GM12878 (cell line): ENCODE measurements at regions not wholly inside any gene's neighbourhood (a gene's known extent, or its start where the extent isn't known, plus 50 kb on each side); places are given as distances from the start of the nearest gene placed in this dataset.

Source experiments
- ATAC-seq: fragments of 200-7000 bp; cut with Tn5 transposase; 3 replicates; pipeline ENCODE4 v1.9.1; 2020; ENCODE audit warnings: mild to moderate bottlenecking, moderate library complexity
- BruUV-seq: library from RNA; stranded (reverse); fragments of 400-500 nt; replicated peaks from 2 replicates; lab custom pipeline; 2021; lab: Mats Ljungman, UMichigan
- CTCF ChIA-PET: fragments of 300-600 bp; sonication (Branson Sonifier 250); formaldehyde crosslinking; extraction: SDS; loops from one replicate; lab custom pipeline; 2021; ENCODE audit warnings: inconsistent platforms; lab: Yijun Ruan, JAX
- POLR2A ChIA-PET: fragments of 350-600 bp; formaldehyde crosslinking; extraction: SDS; loops from one replicate; lab custom pipeline; 2021; ENCODE audit warnings: inconsistent platforms; lab: Charles Lee
- RAD21 ChIA-PET: fragments of 300-600 bp; sonication (Branson Sonifier 250); formaldehyde crosslinking; loops from one replicate; lab custom pipeline; 2023; ENCODE audit warnings: antibody characterized with exemption; ENCODE audit not compliant: unreplicated experiment; lab: Charles Lee
- SMC1A ChIA-PET: fragments of 300-600 bp; sonication (Branson Sonifier 250); formaldehyde crosslinking; loops from one replicate; lab custom pipeline; 2023; ENCODE audit not compliant: unreplicated experiment, uncharacterized antibody; lab: Charles Lee
- DNase-seq: peaks from one replicate; pipeline ENCODE4 v3.0.0-alpha.2; 2011; ENCODE audit warnings: low read depth, low spot score
- FAIRE-seq: peaks from 3 replicates; lab custom pipeline; 2011; peaks lifted over from hg19 to GRCh38; lab: Jason Lieb, UNC
- H2AFZ ChIP-seq: 2 replicates; pipeline ENCODE4 v1.6.0; 2011; ENCODE audit warnings: low read depth, low read length, control low read depth; ENCODE audit not compliant: control insufficient read depth
- H3K27ac ChIP-seq: 2 replicates; pipeline ENCODE4 v1.5.1; 2011; ENCODE audit warnings: control low read depth; ENCODE audit not compliant: control insufficient read depth, insufficient read depth
- H3K27me3 ChIP-seq, 2 experiments: replicated peaks in 1 of 2; 2 replicates each; pipeline versions ENCODE4 v1.6.0 to v1.6.1; 2011; ENCODE audit warnings: low read length in 1 of 2; ENCODE audit not compliant: control insufficient read depth in 2 of 2, insufficient read depth in 2 of 2
- H3K36me3 ChIP-seq, 2 experiments: 2 replicates each; pipeline ENCODE4 v1.5.1; 2011; ENCODE audit warnings: low read length in 1 of 2; ENCODE audit not compliant: control insufficient read depth in 2 of 2, insufficient read depth in 2 of 2
- H3K4me1 ChIP-seq: 2 replicates; pipeline ENCODE4 v1.6.1; 2011; ENCODE audit warnings: mild to moderate bottlenecking, low read length, moderate library complexity, mixed read lengths; ENCODE audit not compliant: control insufficient read depth, insufficient read depth
- H3K4me2 ChIP-seq: 2 replicates; pipeline ENCODE4 v1.6.0; 2011; ENCODE audit warnings: control low read depth; ENCODE audit not compliant: control insufficient read depth, insufficient read depth
- H3K4me3 ChIP-seq: fragments of 200-600 bp; sonication (generic); 2 replicates; pipeline ENCODE4 v1.5.1; 2016
- H3K79me2 ChIP-seq: 2 replicates; pipeline ENCODE4 v1.6.0; 2011; ENCODE audit warnings: low read length; ENCODE audit not compliant: control insufficient read depth, insufficient read depth
- H3K9ac ChIP-seq: 2 replicates; pipeline ENCODE4 v1.8.0; 2011; ENCODE audit warnings: low read length, control low read depth, mixed read lengths; ENCODE audit not compliant: control insufficient read depth, insufficient read depth
- H3K9me3 ChIP-seq: replicated peaks from 3 replicates; pipeline ENCODE4 v1.5.1; 2011; ENCODE audit warnings: mild to moderate bottlenecking, low read length; ENCODE audit not compliant: control insufficient read depth, insufficient read depth
- H4K20me1 ChIP-seq: 2 replicates; pipeline ENCODE4 v1.6.0; 2011; ENCODE audit not compliant: control insufficient read depth, insufficient read depth
- BMI1 ChIP-seq: fragments of 450-650 bp; IDR thresholded peaks from 2 replicates; pipeline ENCODE4 v1.6.1; 2016; ENCODE audit warnings: mild to moderate bottlenecking, moderate library complexity, borderline replicate concordance
- CEBPB ChIP-seq, 2 experiments: fragments of 150-350 bp in 1 of 2; IDR thresholded peaks; 2 replicates each; pipeline ENCODE4 v1.6.1; 2012 to 2014; ENCODE audit warnings: low read depth in 2 of 2, low read length in 2 of 2, borderline replicate concordance in 1 of 2, inconsistent platforms in 1 of 2
- CHD1 ChIP-seq: IDR thresholded peaks from 2 replicates; pipeline ENCODE4 v1.6.1; 2012; ENCODE audit warnings: low read depth, low read length, improper control_type of control experiment
- CTCF ChIP-seq, 3 experiments: IDR thresholded peaks in 2 of 3; conservative IDR thresholded peaks in 1 of 3; 2 replicates each; pipeline ENCODE4 v1.5.1; 2011; ENCODE audit warnings: low read depth in 3 of 3, low read length in 3 of 3, mild to moderate bottlenecking in 3 of 3, control low read depth in 2 of 3, moderate library complexity in 2 of 3, inconsistent platforms in 1 of 3, mixed read lengths in 1 of 3; ENCODE audit not compliant: control insufficient read depth in 2 of 3, insufficient read depth in 1 of 3; ENCODE audit errors: extremely low read depth in 1 of 3
- EP300 ChIP-seq, 2 experiments: fragments of 150-350 bp in 1 of 2; IDR thresholded peaks; 2 replicates each; pipeline ENCODE4 v1.6.1; 2011 to 2012; ENCODE audit warnings: low read depth in 2 of 2, low read length in 2 of 2, borderline replicate concordance in 1 of 2, improper control_type of control experiment in 1 of 2, inconsistent platforms in 1 of 2; ENCODE audit not compliant: control insufficient read depth in 1 of 2
- HDGF ChIP-seq: fragments of 450-650 bp; IDR thresholded peaks from 2 replicates; pipeline ENCODE4 v1.6.1; 2016; ENCODE audit warnings: antibody characterized with exemption
- MTA3 ChIP-seq: IDR thresholded peaks from 2 replicates; pipeline ENCODE4 v1.6.1; 2012; ENCODE audit warnings: low read length, inconsistent platforms, borderline replicate concordance
- PAX8 ChIP-seq: fragments of 450-650 bp; IDR thresholded peaks from 2 replicates; pipeline ENCODE4 v1.6.1; 2017; ENCODE audit warnings: mild to moderate bottlenecking, moderate library complexity
- RAD21 ChIP-seq: IDR thresholded peaks from 2 replicates; pipeline ENCODE4 v1.6.1; 2011; ENCODE audit warnings: mild to moderate bottlenecking, low read depth, low read length, moderate library complexity; ENCODE audit not compliant: insufficient read depth
- SMC3 ChIP-seq: IDR thresholded peaks from 2 replicates; pipeline ENCODE4 v1.6.1; 2011; ENCODE audit warnings: low read length, improper control_type of control experiment, borderline replicate concordance
- SREBF1 ChIP-seq: IDR thresholded peaks from 2 replicates; pipeline ENCODE4 v1.6.1; 2012; ENCODE audit warnings: mild to moderate bottlenecking, low read length
- TBL1XR1 ChIP-seq: IDR thresholded peaks from 2 replicates; pipeline ENCODE4 v1.6.1; 2012; ENCODE audit warnings: low read depth, low read length, improper control_type of control experiment
- YY1 ChIP-seq: IDR thresholded peaks from 2 replicates; pipeline ENCODE4 v1.6.1; 2011; ENCODE audit warnings: low read depth, mild to moderate bottlenecking, low read length
- ZBTB33 ChIP-seq: fragments of 450-650 bp; IDR thresholded peaks from 2 replicates; pipeline ENCODE4 v1.6.1; 2017; ENCODE audit warnings: mild to moderate bottlenecking
- ZNF384 ChIP-seq: IDR thresholded peaks from 2 replicates; pipeline ENCODE4 v1.6.1; 2012; ENCODE audit warnings: low read depth, mild to moderate bottlenecking, low read length, improper control_type of control experiment, borderline replicate concordance
- WGBS: methylation state at CpG from one replicate; pipeline ENCODE4 v1.1.6; 2016; ENCODE audit warnings: low lambda C conversion rate; ENCODE audit not compliant: insufficient replicate concordance, insufficient coverage; ENCODE audit errors: missing lambda C conversion rate; 5-methylcytosine and 5-hydroxymethylcytosine counted together
- in situ Hi-C: fragments of 300-500 bp; cut with MboI; formaldehyde crosslinking; loops from 9 replicates; pipeline ENCODE4 v1.14.3; 2018; ENCODE audit warnings: mixed read lengths
- intact Hi-C: fragments of 100-400 bp; cut with micrococcal nuclease; formaldehyde crosslinking; loops from one replicate; pipeline ENCODE4 v1.14.2; 2022; ENCODE audit not compliant: unreplicated experiment

- RAD21 ChIA-PET, result interaction anchor here (0.5 to 3.2 kb wide), 11 partner anchors 15 to 177 kb away, joined by 3 to 13 read pairs (median 6); no protein-coding TSS in a partner anchor
- Histone ChIP-seq H3K4me3 (no peak overlapping the region), H3K9ac (no peak overlapping the region), H4K20me1 (no peaks in the 10 kb centered on the region; the same call in 1 of the 2 replicates), H3K27me3 (no peaks in the 10 kb centered on the region), H3K79me2 (no peaks in the 10 kb centered on the region), H3K9me3 (no peaks in the 10 kb centered on the region), H3K4me1 (peaks cover 3% of the 10 kb centered on the region), H3K36me3 (no peaks in the 10 kb centered on the region), H2AFZ (peak overlapping the region; percentile 44), H3K27ac (no peak overlapping the region), H3K4me2 (no peak overlapping the region)
- no TSS peak for BruUV-seq
- CTCF ChIA-PET, result interaction anchor here (0.5 to 3.7 kb wide), 22 partner anchors 7 to 178 kb away, joined by 3 to 41 read pairs (median 6); no protein-coding TSS in a partner anchor
- FAIRE-seq, result peak; percentile 75
- POLR2A ChIA-PET, result interaction anchor here (0.6 kb wide), 1 partner anchor 59 kb away, joined by 5 read pairs; no protein-coding TSS in a partner anchor
- 1% methylated on average over 13 of the region's 13 CpGs for WGBS
- SMC1A ChIA-PET, result interaction anchor here (0.6 to 3.3 kb wide), 10 partner anchors 9 to 150 kb away, joined by 3 to 12 read pairs (median 3); no protein-coding TSS in a partner anchor
- peak; percentile 97 for ATAC-seq
- DNase-seq, result peak; percentile 13
- TF ChIP-seq ZBTB33, result no peak
- peak; percentile 67 to 87 (median 84) for TF ChIP-seq CTCF (IDR thresholded peaks at IDR 0.05 in 2 of 3, conservative IDR thresholded peaks at IDR 0.05 in 1 of 3; ENCODE audit: control insufficient read depth in 2 of 3, extremely low read depth in 1 of 3, insufficient read depth in 1 of 3, low read depth in 3 of 3, low read length in 3 of 3)
- peak; percentile 71 for TF ChIP-seq RAD21
- TF ChIP-seq TBL1XR1, result no peak
- TF ChIP-seq HDGF, result no peak
- TF ChIP-seq MTA3, result no peak
- no peak for TF ChIP-seq EP300 (IDR thresholded peaks at IDR 0.05; ENCODE audit: borderline replicate concordance in 1 of 2, control insufficient read depth in 1 of 2, low read depth in 2 of 2, low read length in 2 of 2)
- TF ChIP-seq YY1, result peak; percentile 62; the same call in 1 of the 2 replicates
- TF ChIP-seq SMC3, result peak; percentile 81
- TF ChIP-seq SREBF1, result no peak
- no peak for TF ChIP-seq ZNF384
- no peak for TF ChIP-seq PAX8
- TF ChIP-seq CEBPB (IDR thresholded peaks at IDR 0.05; ENCODE audit: borderline replicate concordance in 1 of 2, low read depth in 2 of 2, low read length in 2 of 2), result no peak
- TF ChIP-seq BMI1, result no peak
- no peak for TF ChIP-seq CHD1
- in situ Hi-C loops, result no loop called here
- intact Hi-C loops, result loop anchor here (1.0 kb wide), 1 partner anchor 53 kb away; no protein-coding TSS in a partner anchor
Measured at GRCh38 chr11:119533921-119534736, 111.2 kb upstream of the THY1 start.
